Adipose tissue (tissue), 3 donors: ENCODE measurements at regions not wholly inside any gene's neighbourhood (a gene's known extent, or its start where the extent isn't known, plus 50 kb on each side); places are given as distances from the start of the nearest gene placed in this dataset.
"Not testable (repeated sequence)": the region's sequence is repeated elsewhere in the genome, so short reads cannot be mapped to it uniquely, and the experiment has no call there.

ENCODE experiments used
- H3K27ac ChIP-seq: one replicate; pipeline ENCODE4 v1.5.1; 2013; ENCODE audit warnings: low read depth, low read length
- WGBS, 3 donors: extraction: QIAGEN DNeasy Blood & Tissue Kit; methylation state at CpG; one replicate each; pipeline ENCODE4 v1.1.7; 2013; 5-methylcytosine and 5-hydroxymethylcytosine counted together
- donor health status: healthy with polysubstance abuse.
- donor health status: Bipolar disorder and iron deficiency.
- donor health status: healthy.

DNA sequence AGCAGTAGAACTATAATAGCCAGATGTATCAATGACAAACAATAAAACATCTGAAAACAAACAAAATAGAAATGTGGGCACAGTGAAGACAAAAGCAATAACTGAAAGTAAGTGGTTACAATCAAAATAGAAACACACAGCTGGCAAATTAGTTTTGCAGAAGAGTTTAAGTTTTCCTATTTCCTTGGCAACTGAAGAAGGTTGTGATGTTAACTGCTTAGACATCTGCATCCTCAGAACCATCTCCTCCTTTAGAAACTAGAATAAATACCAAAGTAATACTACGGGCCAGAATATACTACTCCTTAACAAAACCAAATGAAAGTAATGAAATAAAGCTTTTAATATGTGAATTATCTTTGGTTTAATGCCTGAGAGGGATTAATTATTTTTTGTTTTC is 605.5 kb downstream of the LTN1 start:
- WGBS, 3 donors = 76 to 90% (median 81%) methylated on average over 1 of the region's 1 CpG
- no peak overlapping the region for H3K27ac ChIP-seq

GRCh38 chr21:28385845-28386244 is 606.8 kb downstream of the LTN1 start:
- no peak overlapping the region for H3K27ac ChIP-seq
- 86 to 97% (median 89%) methylated on average over 1 of the region's 1 CpG for WGBS, 3 donors

GRCh38 chr21:28381000-28381745 is 611.5 kb downstream of the LTN1 start:
- WGBS, 3 donors = 76 to 86% (median 80%) methylated on average over 2 of the region's 2 CpGs

GRCh38 chr21:28380241-28380640 is 612.4 kb downstream of the LTN1 start:
- no peak overlapping the region for H3K27ac ChIP-seq
- 83 to 88% (median 87%) methylated on average over 7 of the region's 7 CpGs for WGBS, 3 donors

More at GRCh38 chr21:28381000-28381745, 611.5 kb downstream of the LTN1 start:
- not testable (repeated sequence) for H3K27ac ChIP-seq

- 83 to 95% (median 92%) methylated on average over 2 of the region's 2 CpGs for WGBS, 3 donors
Measured at GRCh38 chr21:28378026-28378425, 614.7 kb downstream of the LTN1 start.

GRCh38 chr21:28375708-28376385 is 616.8 kb downstream of the LTN1 start:
- WGBS, 3 donors = 62 to 74% (median 67%) methylated on average over 2 of the region's 2 CpGs
- H3K27ac ChIP-seq = no peak overlapping the region

More at GRCh38 chr21:28378026-28378425, 614.7 kb downstream of the LTN1 start:
- H3K27ac ChIP-seq = no peak overlapping the region

GRCh38 chr21:28374881-28375280 is 617.8 kb downstream of the LTN1 start:
- H3K27ac ChIP-seq = no peak overlapping the region
- 50 to 100% (median 96%) methylated on average over 1 of the region's 1 CpG for WGBS, 3 donors

DNA sequence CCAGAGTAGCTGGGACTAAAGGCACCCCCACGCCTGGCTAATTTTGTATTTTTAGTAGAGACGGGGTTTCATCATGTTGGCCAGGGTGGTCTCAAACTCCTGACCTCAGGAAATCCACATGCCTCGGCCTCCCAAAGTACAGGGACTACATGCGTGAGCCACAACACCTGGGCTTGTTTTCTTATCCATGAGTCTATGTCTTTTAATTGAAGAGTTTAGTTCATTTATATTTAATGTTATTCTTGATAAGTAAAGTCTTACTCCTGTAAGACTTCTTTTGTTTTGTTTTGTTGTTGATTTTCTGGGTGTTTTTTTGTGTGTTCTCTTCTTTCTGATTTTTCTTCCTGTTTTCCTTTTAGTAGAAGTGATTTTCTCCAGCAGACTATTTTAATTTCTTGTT is 621.0 kb downstream of the LTN1 start:
- no peak overlapping the region for H3K27ac ChIP-seq
- WGBS, 3 donors = 75 to 98% (median 90%) methylated on average over 4 of the region's 4 CpGs

GRCh38 chr21:28359300-28359699 is 633.4 kb downstream of the LTN1 start:
- no peak overlapping the region for H3K27ac ChIP-seq

- no peak overlapping the region for H3K27ac ChIP-seq
- 86 to 92% (median 88%) methylated on average over 4 of the region's 4 CpGs for WGBS, 3 donors
Measured at GRCh38 chr21:28358702-28359101, 634.0 kb downstream of the LTN1 start.

GRCh38 chr21:28358170-28358569 is 634.5 kb downstream of the LTN1 start:
- WGBS, 3 donors = 69 to 94% (median 89%) methylated on average over 1 of the region's 1 CpG

DNA sequence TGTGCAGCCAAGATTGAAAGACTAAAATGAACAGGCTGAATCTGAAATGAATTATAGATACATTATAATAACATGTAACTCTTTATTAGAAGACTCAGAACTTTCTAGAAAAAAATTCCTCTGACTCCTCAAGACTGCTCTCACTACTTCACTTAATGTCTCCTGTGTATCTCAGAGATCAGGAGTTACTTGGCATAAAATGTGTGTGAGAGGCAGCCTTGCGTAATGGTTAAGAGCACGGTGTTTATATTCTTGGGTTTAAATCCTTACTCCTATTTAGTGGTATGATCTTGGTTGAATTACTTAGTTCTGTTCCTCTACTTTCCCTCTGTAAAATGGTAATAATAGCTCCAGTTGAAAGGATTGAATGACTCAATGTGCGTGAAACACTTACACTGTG is 634.9 kb downstream of the LTN1 start:
- WGBS, 3 donors = 77 to 88% (median 87%) methylated on average over 3 of the region's 3 CpGs

More at GRCh38 chr21:28358170-28358569, 634.5 kb downstream of the LTN1 start:
- no peak overlapping the region for H3K27ac ChIP-seq

GRCh38 chr21:28356422-28356821 is 636.3 kb downstream of the LTN1 start:
- WGBS, 3 donors = 92 to 95% (median 93%) methylated on average over 2 of the region's 2 CpGs
- no peak overlapping the region for H3K27ac ChIP-seq

More for the DNA sequence above, 634.9 kb downstream of the LTN1 start:
- H3K27ac ChIP-seq = no peak overlapping the region

DNA sequence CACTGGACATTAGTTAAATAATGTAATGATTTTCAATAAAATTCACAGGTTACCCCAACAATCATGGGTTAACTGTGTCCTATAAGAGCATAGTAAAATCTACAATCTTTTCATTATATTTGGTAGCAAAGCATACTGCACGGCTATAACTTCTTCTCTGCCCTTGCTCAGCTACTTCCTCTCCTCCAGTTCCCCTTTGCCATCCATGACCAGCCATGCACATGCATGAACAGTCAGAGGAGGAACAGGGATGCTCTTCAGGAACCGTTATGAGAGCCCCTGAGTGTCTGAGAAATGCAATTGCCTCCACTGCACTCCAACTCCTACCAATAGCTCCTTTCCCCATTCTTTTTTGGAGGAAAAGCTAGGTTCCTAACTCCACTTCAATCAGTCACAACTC is 646.7 kb downstream of the LTN1 start:
- no peak overlapping the region for H3K27ac ChIP-seq
- 54 to 67% (median 63%) methylated on average over 2 of the region's 2 CpGs for WGBS, 3 donors

- H3K27ac ChIP-seq = no peak overlapping the region
- 54 to 90% (median 64%) methylated on average over 1 of the region's 1 CpG for WGBS, 3 donors
Measured at GRCh38 chr21:28344985-28345384, 647.7 kb downstream of the LTN1 start.

DNA sequence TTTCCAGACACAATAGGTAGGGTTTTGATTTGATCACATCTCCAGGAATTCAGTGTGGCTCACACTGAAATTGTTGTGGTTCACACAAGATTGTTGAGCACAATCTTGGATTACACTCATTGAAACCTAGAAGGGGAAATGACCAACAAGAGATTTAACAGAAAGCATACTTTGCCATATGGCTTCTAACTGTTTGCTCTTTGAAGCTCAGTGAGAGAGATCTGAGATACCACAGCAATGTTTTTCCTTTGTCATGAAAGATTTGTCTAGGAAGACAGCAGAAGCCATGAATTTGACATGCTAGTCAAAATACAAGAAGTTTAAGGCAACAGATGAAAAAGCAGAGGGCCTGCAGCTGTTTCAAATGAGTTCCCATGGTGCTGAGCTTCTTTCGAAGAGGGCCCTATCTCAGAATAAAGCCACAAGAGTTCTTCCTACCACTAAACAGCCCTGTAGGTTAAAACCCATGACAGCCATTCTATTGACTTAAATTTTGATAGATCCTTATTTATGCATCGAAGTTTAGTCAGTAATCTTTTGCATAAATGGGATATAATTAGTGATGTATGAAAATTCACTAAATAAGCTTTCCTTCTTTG is 650.4 kb downstream of the LTN1 start:
- WGBS, 3 donors = 90 to 96% (median 92%) methylated on average over 2 of the region's 2 CpGs
- H3K27ac ChIP-seq = no peak overlapping the region

- WGBS, 3 donors = 72 to 80% (median 80%) methylated on average over 3 of the region's 3 CpGs
- H3K27ac ChIP-seq = no peak overlapping the region
Measured at GRCh38 chr21:28339403-28339802, 653.3 kb downstream of the LTN1 start.

DNA sequence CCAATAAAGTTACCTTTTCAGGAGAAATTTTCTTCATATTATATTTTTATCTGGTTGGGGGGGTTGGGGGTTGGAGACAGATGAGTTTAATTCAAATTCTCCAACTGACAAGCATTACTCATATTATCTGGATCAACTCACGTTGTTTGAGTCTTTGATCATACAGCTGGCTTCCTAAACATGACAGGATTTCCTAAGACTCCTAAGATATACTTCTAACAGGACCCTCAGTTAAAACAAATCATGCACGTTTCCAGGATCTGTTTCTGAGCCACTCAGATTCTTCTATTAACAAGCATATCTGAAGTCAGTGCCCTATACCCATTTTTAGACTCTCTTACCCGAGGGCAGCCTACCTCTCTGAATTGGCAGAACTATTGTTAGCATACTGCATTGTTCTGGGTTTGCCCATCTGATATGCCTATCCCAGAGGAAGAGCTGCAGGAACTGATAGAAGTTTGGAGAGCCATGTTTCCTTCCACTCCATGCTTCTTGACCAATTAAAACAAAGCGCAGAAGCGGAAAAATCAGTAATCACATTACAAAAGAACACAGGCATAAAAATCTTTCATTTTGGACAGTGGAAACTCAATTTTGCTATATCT is 653.9 kb downstream of the LTN1 start:
- 44 to 51% (median 51%) methylated on average over 5 of the region's 5 CpGs for WGBS, 3 donors
- H3K27ac ChIP-seq = no peak overlapping the region

DNA sequence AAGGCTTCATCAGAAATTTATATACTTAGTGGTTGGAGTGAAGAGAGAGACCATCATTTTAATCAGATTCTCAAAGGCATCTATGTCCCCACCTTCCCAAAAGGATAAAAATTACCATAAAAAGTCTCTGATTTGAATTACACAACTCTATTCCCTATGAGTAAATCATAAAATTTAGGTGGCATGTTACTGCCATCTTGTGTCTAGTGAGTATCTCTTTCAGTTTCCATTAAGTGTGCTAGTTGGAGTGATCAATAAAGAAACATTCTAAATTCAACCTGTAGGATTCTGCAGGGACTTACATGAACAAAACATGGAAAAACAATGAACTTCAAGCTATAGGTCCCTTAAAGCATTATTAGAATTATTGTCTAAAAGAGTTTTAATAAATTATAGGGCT is 655.4 kb downstream of the LTN1 start:
- H3K27ac ChIP-seq = no peak overlapping the region
